Right cardiac atrium (tissue), 5 donors: ENCODE measurements at regions not wholly inside any gene's neighbourhood (a gene's known extent, or its start where the extent isn't known, plus 50 kb on each side); places are given as distances from the start of the nearest gene placed in this dataset.

ENCODE experiments used
- ATAC-seq, 2 donors: fragments of 200-7000 bp; cut with Tn5 transposase; one replicate each; pipeline versions ENCODE4 v1.8.0 to v1.9.1; 2020; ENCODE audit warnings: moderate library complexity in 2 of 2, mild to moderate bottlenecking in 1 of 2
- DNase-seq, 3 donors: peaks; one replicate each; pipeline ENCODE4 v3.0.0-alpha.2; 2020
- H3K27ac ChIP-seq: one replicate; pipeline ENCODE4 v1.5.1; 2013; ENCODE audit warnings: mild to moderate bottlenecking, low read length, control low read depth, moderate library complexity
- H3K27me3 ChIP-seq: one replicate; pipeline ENCODE4 v1.6.1; 2013; ENCODE audit not compliant: control insufficient read depth, insufficient read depth
- H3K4me1 ChIP-seq: one replicate; pipeline ENCODE4 v1.6.1; 2013; ENCODE audit warnings: low read length; ENCODE audit not compliant: control insufficient read depth, insufficient read depth
- H3K4me3 ChIP-seq: one replicate; pipeline ENCODE4 v1.5.1; 2013; ENCODE audit warnings: low read length, control low read depth
- H3K9me3 ChIP-seq: one replicate; pipeline ENCODE4 v1.6.1; 2013; ENCODE audit warnings: low read length; ENCODE audit not compliant: control insufficient read depth
- WGBS: extraction: QIAGEN DNeasy Blood & Tissue Kit; methylation state at CpG from one replicate; pipeline ENCODE4 v1.1.7; 2013; 5-methylcytosine and 5-hydroxymethylcytosine counted together
- intact Hi-C, 4 donors: fragments of 100-400 bp; cut with DNase I; formaldehyde crosslinking; loops; one replicate each; pipeline versions ENCODE4 v1.11.0 to v1.14.0; 2022 to 2023
- donor health status: healthy with polysubstance abuse.
- donor health status: DM: no; HTN: yes; CAD: no.
- donor health status: DM: no; HTN: no; CAD: no.
- donor health status: DM: no; HTN: yes; CAD: no; lungs with severe emphysema.
- donor health status: DM: yes; HTN: yes; CAD: no.

GRCh38 chr9:91102269-91102668 is 259.4 kb downstream of the AUH start:
- ATAC-seq, result no peak
- no peaks in the 10 kb centered on the region for H3K27me3 ChIP-seq
- H3K4me3 ChIP-seq, result no peak overlapping the region
- peaks cover 14% of the 10 kb centered on the region for H3K4me1 ChIP-seq
- no peaks in the 10 kb centered on the region for H3K9me3 ChIP-seq
- intact Hi-C loops, result loop anchor here in 1 of 4 donors (10.0 kb wide), 2 partner anchors 93 to 323 kb away; partner anchors contain the start of gene NFIL3
- no peak for DNase-seq
- H3K27ac ChIP-seq, result peak overlapping the region; percentile 80

GRCh38 chr9:91103931-91104330 is 257.8 kb downstream of the AUH start:
- no peaks in the 10 kb centered on the region for H3K27me3 ChIP-seq
- H3K4me1 ChIP-seq, result peaks cover 14% of the 10 kb centered on the region
- ATAC-seq (no peak), DNase-seq (no peak)
- no peak overlapping the region for H3K4me3 ChIP-seq
- intact Hi-C loops, result loop anchor here in 1 of 4 donors (10.0 kb wide), 2 partner anchors 91 to 321 kb away; partner anchors contain the start of gene NFIL3
- H3K27ac ChIP-seq, result no peak overlapping the region
- 89% methylated on average over 1 of the region's 1 CpG for WGBS
- H3K9me3 ChIP-seq, result no peaks in the 10 kb centered on the region

- H3K27me3 ChIP-seq, result no peaks in the 10 kb centered on the region
- H3K27ac ChIP-seq, result no peak overlapping the region
- no peaks in the 10 kb centered on the region for H3K9me3 ChIP-seq
- no peak overlapping the region for H3K4me3 ChIP-seq
- 81% methylated on average over 9 of the region's 9 CpGs for WGBS
- no peak for DNase-seq
- ATAC-seq, result no peak
- intact Hi-C loops, result loop anchor here in 1 of 4 donors (10.0 kb wide), 2 partner anchors 88 to 318 kb away; partner anchors contain the start of gene NFIL3
- H3K4me1 ChIP-seq, result peaks cover 6% of the 10 kb centered on the region
Observed at GRCh38 chr9:91106415-91107081, 255.2 kb downstream of the AUH start.

GRCh38 chr9:91111226-91111625 is 250.5 kb downstream of the AUH start:
- Histone ChIP-seq H3K27ac (no peak overlapping the region), H3K9me3 (no peaks in the 10 kb centered on the region), H3K4me3 (no peak overlapping the region), H3K27me3 (no peaks in the 10 kb centered on the region), H3K4me1 (peaks cover 1% of the 10 kb centered on the region)
- intact Hi-C loops, result no loop called here
- DNase-seq (no peak), ATAC-seq (no peak)

GRCh38 chr9:91111876-91112275 is 249.8 kb downstream of the AUH start:
- 92% methylated on average over 6 of the region's 6 CpGs for WGBS
- Histone ChIP-seq H3K9me3 (no peaks in the 10 kb centered on the region), H3K27ac (no peak overlapping the region), H3K27me3 (no peaks in the 10 kb centered on the region), H3K4me3 (no peak overlapping the region), H3K4me1 (no peaks in the 10 kb centered on the region)
- ATAC-seq (no peak), DNase-seq (no peak)
- intact Hi-C loops, result no loop called here

- no peak for ATAC-seq
- 78% methylated on average over 2 of the region's 2 CpGs for WGBS
- no peak for DNase-seq
- no peaks in the 10 kb centered on the region for H3K4me1 ChIP-seq
- H3K9me3 ChIP-seq, result no peaks in the 10 kb centered on the region
- intact Hi-C loops, result no loop called here
- H3K4me3 ChIP-seq, result no peak overlapping the region
- H3K27ac ChIP-seq, result no peak overlapping the region
- no peaks in the 10 kb centered on the region for H3K27me3 ChIP-seq
Observed at GRCh38 chr9:91113016-91113415, 248.7 kb downstream of the AUH start.

- ATAC-seq (no peak), DNase-seq (no peak)
- Histone ChIP-seq H3K9me3 (no peaks in the 10 kb centered on the region), H3K27me3 (no peaks in the 10 kb centered on the region), H3K4me3 (no peak overlapping the region), H3K27ac (no peak overlapping the region), H3K4me1 (no peaks in the 10 kb centered on the region)
- 93% methylated on average over 1 of the region's 1 CpG for WGBS
- intact Hi-C loops, result no loop called here
Observed at GRCh38 chr9:91114450-91114849, 247.3 kb downstream of the AUH start.

- Histone ChIP-seq H3K27me3 (no peaks in the 10 kb centered on the region), H3K9me3 (no peaks in the 10 kb centered on the region), H3K27ac (peak overlapping the region; percentile 25), H3K4me3 (no peak overlapping the region), H3K4me1 (no peaks in the 10 kb centered on the region)
- ATAC-seq (no peak), DNase-seq (no peak)
- 32% methylated on average over 3 of the region's 3 CpGs for WGBS
- intact Hi-C loops, result no loop called here
Observed at GRCh38 chr9:91116211-91116610, 245.5 kb downstream of the AUH start.

- WGBS, result 97% methylated on average over 5 of the region's 5 CpGs
- no peaks in the 10 kb centered on the region for H3K27me3 ChIP-seq
- H3K4me3 ChIP-seq, result no peak overlapping the region
- no peak for DNase-seq
- H3K4me1 ChIP-seq, result no peaks in the 10 kb centered on the region
- H3K9me3 ChIP-seq, result no peaks in the 10 kb centered on the region
- intact Hi-C loops, result no loop called here
- H3K27ac ChIP-seq, result peak overlapping the region; percentile 25
- ATAC-seq, result no peak
Observed at GRCh38 chr9:91116711-91117110, 245.0 kb downstream of the AUH start.

GRCh38 chr9:91117474-91117891 is 244.2 kb downstream of the AUH start:
- peak in 2 of 3 donors; percentile 57 for DNase-seq
- H3K4me3 ChIP-seq, result no peak overlapping the region

GRCh38 chr9:91117959-91118703 is 243.6 kb downstream of the AUH start:
- Histone ChIP-seq H3K4me3 (peak overlapping the region; percentile 30), H3K9me3 (no peaks in the 10 kb centered on the region), H3K4me1 (no peaks in the 10 kb centered on the region), H3K27ac (peak overlapping the region; percentile 74), H3K27me3 (no peaks in the 10 kb centered on the region)
- DNase-seq, result peak; percentile 86 to 95 (median 94)
- intact Hi-C loops, result loop anchor here in 1 of 4 donors (2.0 kb wide), 1 partner anchor 75 kb away; no protein-coding TSS in a partner anchor
- peak; percentile 98 to 99 for ATAC-seq
- 5% methylated on average over 36 of the region's 36 CpGs for WGBS

More at GRCh38 chr9:91117474-91117891, 244.2 kb downstream of the AUH start:
- no peaks in the 10 kb centered on the region for H3K4me1 ChIP-seq
- ATAC-seq, result peak; percentile 24 to 28
- WGBS, result 63% methylated on average over 29 of the region's 29 CpGs
- intact Hi-C loops, result no loop called here
- H3K9me3 ChIP-seq, result no peaks in the 10 kb centered on the region
- H3K27me3 ChIP-seq, result no peaks in the 10 kb centered on the region
- peak overlapping the region; percentile 28 for H3K27ac ChIP-seq
